H1 (cell line): ENCODE measurements at regions not wholly inside any gene's neighbourhood (a gene's known extent, or its start where the extent isn't known, plus 50 kb on each side); places are given as distances from the start of the nearest gene placed in this dataset.

ENCODE experiments used
- CHD7 ChIP-seq: fragments of 300-600 bp; sonication (generic); IDR thresholded peaks from 2 replicates; pipeline ENCODE4 v1.7.1; 2012; ENCODE audit warnings: low read length, moderate library complexity, mild to moderate bottlenecking, inconsistent platforms; ENCODE audit not compliant: insufficient replicate concordance

DNA sequence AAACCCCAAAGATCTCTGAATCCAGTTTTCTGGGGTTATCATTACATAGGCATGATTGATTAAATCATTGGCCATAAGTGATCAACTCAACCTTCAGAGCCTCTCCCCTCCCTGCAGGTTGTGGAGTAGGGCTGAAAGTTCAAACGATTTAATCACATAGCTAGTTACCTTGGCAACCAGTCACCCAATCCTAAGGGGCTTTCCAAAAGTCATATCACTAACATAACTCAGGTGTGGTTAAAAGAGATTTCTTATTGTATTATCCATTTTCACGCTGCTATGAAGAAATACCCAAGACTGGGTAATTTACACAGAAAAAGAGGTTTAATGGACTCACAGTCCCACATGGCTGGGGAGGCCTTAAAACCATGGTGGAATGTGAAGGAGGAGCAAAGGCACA is 935.1 kb upstream of the SLC35B3 start (continued):
- no peak for TF ChIP-seq CHD7
